ENCODE measurements at regions not wholly inside any gene's neighbourhood (a gene's known extent, or its start where the extent isn't known, plus 50 kb on each side); places are given as distances from the start of the nearest gene placed in this dataset.

- no peaks in the 10 kb centered on the region for H3K36me3 ChIP-seq (ENCODE audit: control insufficient read depth, insufficient read depth, low read length)
- CTCF ChIA-PET: no interaction called here
Measured at GRCh38 chr4:102447413-102447812, 53.7 kb upstream of the NFKB1 start.

DNA sequence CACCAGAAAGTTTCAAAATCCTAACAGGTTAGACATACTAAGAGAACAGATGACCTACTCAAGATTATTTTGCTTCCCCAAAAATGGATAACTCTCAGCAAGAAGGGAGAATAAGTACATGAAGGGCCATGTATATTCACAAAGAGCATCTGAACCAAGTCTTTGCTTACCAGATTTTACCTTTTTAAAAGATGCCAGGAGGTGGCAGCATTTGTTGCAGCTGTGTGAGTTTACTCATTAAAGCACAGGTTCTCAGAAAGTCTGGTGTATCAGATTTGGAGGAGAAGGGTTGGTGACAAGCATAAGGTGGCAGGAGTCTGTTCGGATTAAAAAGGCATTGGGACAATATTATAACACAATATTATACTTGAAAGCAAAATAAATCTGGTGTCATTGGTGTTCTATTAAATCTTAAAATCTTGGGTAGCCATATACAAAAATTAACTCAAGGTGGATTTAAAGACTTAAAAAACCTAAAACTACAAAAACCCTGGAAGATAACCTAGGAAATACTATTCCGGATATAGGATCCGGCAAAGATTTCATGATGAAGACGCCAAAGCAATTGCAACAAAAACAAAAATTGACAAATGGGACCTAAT lies 51.3 kb upstream of the NFKB1 start:
- no peak for TF ChIP-seq POLR2AphosphoS5 (IDR thresholded peaks at IDR 0.05; ENCODE audit: low read depth, low read length)
- TF ChIP-seq CTCF (IDR thresholded peaks at IDR 0.05): peak; percentile 67
- Histone ChIP-seq H3K36me3 (ENCODE audit: control insufficient read depth, insufficient read depth, low read length) (no peaks in the 10 kb centered on the region), H3K9me3 (ENCODE audit: control insufficient read depth, insufficient read depth, low read depth, low read length) (no peaks in the 10 kb centered on the region), H3K27ac (ENCODE audit: low read length) (no peak overlapping the region), H3K27me3 (ENCODE audit: control insufficient read depth, insufficient read depth, low read length) (no peaks in the 10 kb centered on the region), H3K4me1 (ENCODE audit: control insufficient read depth, insufficient read depth, low read length) (no peaks in the 10 kb centered on the region), H3K4me3 (ENCODE audit: low read depth in 2 of 2, low read length in 2 of 2) (no peak overlapping the region)
- BruUV-seq (replicated peaks): no TSS peak
- DNase-seq (ENCODE audit: low read depth, low spot score) (peak; percentile 50), ATAC-seq (peak; percentile 56; the same call in 1 of the 2 replicates)
- ChIA-PET POLR2A (no interaction called here), CTCF (interaction anchor here (0.5 kb wide), 1 partner anchor 223 kb away, joined by 4 read pairs; no protein-coding TSS in a partner anchor)
- in situ Hi-C loops (cut with HindIII; ENCODE audit: low pct_unique_long_range_greater_than_20kb, low sequenced_read_pairs) (no loop called here), intact Hi-C loops (cut with micrococcal nuclease; ENCODE audit: unreplicated experiment) (loop anchor here (5.0 to 10.0 kb wide), 2 partner anchors 165 to 557 kb away; no protein-coding TSS in a partner anchor)

More at GRCh38 chr4:102447413-102447812, 53.7 kb upstream of the NFKB1 start:
- no peak overlapping the region for H3K4me3 ChIP-seq (ENCODE audit: low read depth in 2 of 2, low read length in 2 of 2)
- in situ Hi-C loops (cut with HindIII; ENCODE audit: low pct_unique_long_range_greater_than_20kb, low sequenced_read_pairs) (no loop called here), intact Hi-C loops (cut with micrococcal nuclease; ENCODE audit: unreplicated experiment) (loop anchor here (5.0 to 10.0 kb wide), 2 partner anchors 167 to 560 kb away; no protein-coding TSS in a partner anchor)
- ATAC-seq (no peak), DNase-seq (ENCODE audit: low read depth, low spot score) (no peak)
- no peak overlapping the region for H3K27ac ChIP-seq (ENCODE audit: low read length)
- H3K4me1 ChIP-seq (ENCODE audit: control insufficient read depth, insufficient read depth, low read length): no peaks in the 10 kb centered on the region
- H3K27me3 ChIP-seq (ENCODE audit: control insufficient read depth, insufficient read depth, low read length): no peaks in the 10 kb centered on the region
- H3K9me3 ChIP-seq (ENCODE audit: control insufficient read depth, insufficient read depth, low read depth, low read length): no peaks in the 10 kb centered on the region
- BruUV-seq (replicated peaks): no TSS peak
- TF ChIP-seq REST (IDR thresholded peaks at IDR 0.05; ENCODE audit: insufficient read depth in 1 of 2, low read depth in 2 of 2, low read length in 1 of 2) (no peak), TCF7L2 (IDR thresholded peaks at IDR 0.05; ENCODE audit: low read depth, low read length) (no peak), POLR2AphosphoS5 (IDR thresholded peaks at IDR 0.05; ENCODE audit: low read depth, low read length) (no peak), SIN3A (IDR thresholded peaks at IDR 0.05; ENCODE audit: borderline replicate concordance, insufficient read depth, low read depth, low read length) (no peak), CTCF (IDR thresholded peaks at IDR 0.05) (no peak)
- POLR2A ChIA-PET: no interaction called here
